ENCODE measurements at regions not wholly inside any gene's neighbourhood (a gene's known extent, or its start where the extent isn't known, plus 50 kb on each side); places are given as distances from the start of the nearest gene placed in this dataset.

DNA sequence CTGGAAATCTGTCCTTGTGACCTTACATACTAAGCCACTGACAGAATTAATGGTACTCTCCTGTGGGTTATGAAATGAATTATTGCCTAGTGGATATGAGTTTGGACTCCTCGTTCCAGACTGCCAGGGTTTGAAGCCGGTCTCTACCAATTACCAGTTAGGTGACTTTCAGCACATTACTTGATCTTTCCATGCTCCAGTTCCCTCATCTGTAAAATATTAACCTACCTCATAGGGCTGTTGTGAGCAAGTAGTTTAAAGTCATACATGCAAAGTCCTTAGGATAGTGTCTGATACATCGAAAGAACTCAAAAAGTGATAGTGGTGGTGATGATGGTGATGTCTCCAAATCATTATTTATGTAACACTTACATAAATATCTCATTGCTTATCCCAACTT lies 373.5 kb upstream of the ARX start:
- POLR2A ChIA-PET: no interaction called here
- FAIRE-seq: no peak
- ATAC-seq: no peak

More for the DNA sequence above, 373.5 kb upstream of the ARX start:
- Histone ChIP-seq H3K79me2 (ENCODE audit: control insufficient read depth, insufficient read depth, low read length) (no peaks in the 10 kb centered on the region), H3K9me3 (replicated peaks; ENCODE audit: control insufficient read depth, insufficient read depth, low read depth, low read length) (no peaks in the 10 kb centered on the region; the same call in 1 of the 2 replicates), H3K9ac (ENCODE audit: insufficient read depth in 1 of 2, low read depth in 2 of 2, low read length in 2 of 2) (no peak overlapping the region), H4K20me1 (replicated peaks; ENCODE audit: control insufficient read depth, insufficient read depth, low read length) (no peaks in the 10 kb centered on the region), H3K4me1 (replicated peaks in 1 of 2; ENCODE audit: control insufficient read depth in 2 of 2, insufficient read depth in 2 of 2, low read length in 2 of 2) (no peaks in the 10 kb centered on the region), H2AFZ (ENCODE audit: low read depth, low read length) (no peak overlapping the region), H3K27me3 (ENCODE audit: control insufficient read depth in 2 of 2, insufficient read depth in 2 of 2, low read length in 2 of 2) (no peaks in the 10 kb centered on the region), H3K27ac (ENCODE audit: extremely low read depth, low read depth, low read length) (no peak overlapping the region), H3K4me3 (no peak overlapping the region), H3K4me2 (ENCODE audit: insufficient read depth, low read length) (no peak overlapping the region), H3K36me3 (ENCODE audit: control insufficient read depth, insufficient read depth, low read length) (no peaks in the 10 kb centered on the region), H3K9me1 (ENCODE audit: control insufficient read depth, insufficient read depth, low read length) (no peaks in the 10 kb centered on the region)
- no TSS peak for BruUV-seq (replicated peaks)
- CTCF ChIA-PET (ENCODE audit: low intra/inter-chr PET ratio): no interaction called here
- in situ Hi-C loops (cut with MboI) (no loop called here), intact Hi-C loops (cut with micrococcal nuclease) (no loop called here)
- 8% methylated on average over 2 of the region's 3 CpGs for WGBS (ENCODE audit: insufficient coverage, low coverage, missing lambda C conversion rate)
- TF ChIP-seq THRAP3 (IDR thresholded peaks at IDR 0.05; ENCODE audit: borderline replicate concordance) (no peak), ZNF277 (CRISPR knock-in tag; IDR thresholded peaks at IDR 0.05; ENCODE audit: borderline replicate concordance) (no peak), ZNF324 (CRISPR knock-in tag; IDR thresholded peaks at IDR 0.05) (no peak), RBM14 (IDR thresholded peaks at IDR 0.05; ENCODE audit: borderline replicate concordance, insufficient read depth, low read depth, low read length) (no peak), ZNF785 (CRISPR knock-in tag; IDR thresholded peaks at IDR 0.05) (no peak), GABPA (tag; conservative IDR thresholded peaks at IDR 0.05; ENCODE audit: low read depth) (no peak)
- TF ChIP-seq, protein P1, sequence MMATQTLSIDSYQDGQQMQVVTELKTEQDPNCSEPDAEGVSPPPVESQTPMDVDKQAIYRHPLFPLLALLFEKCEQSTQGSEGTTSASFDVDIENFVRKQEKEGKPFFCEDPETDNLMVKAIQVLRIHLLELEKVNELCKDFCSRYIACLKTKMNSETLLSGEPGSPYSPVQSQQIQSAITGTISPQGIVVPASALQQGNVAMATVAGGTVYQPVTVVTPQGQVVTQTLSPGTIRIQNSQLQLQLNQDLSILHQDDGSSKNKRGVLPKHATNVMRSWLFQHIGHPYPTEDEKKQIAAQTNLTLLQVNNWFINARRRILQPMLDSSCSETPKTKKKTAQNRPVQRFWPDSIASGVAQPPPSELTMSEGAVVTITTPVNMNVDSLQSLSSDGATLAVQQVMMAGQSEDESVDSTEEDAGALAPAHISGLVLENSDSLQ (IDR thresholded peaks at IDR 0.05): no peak
- TF ChIP-seq, protein P2, sequence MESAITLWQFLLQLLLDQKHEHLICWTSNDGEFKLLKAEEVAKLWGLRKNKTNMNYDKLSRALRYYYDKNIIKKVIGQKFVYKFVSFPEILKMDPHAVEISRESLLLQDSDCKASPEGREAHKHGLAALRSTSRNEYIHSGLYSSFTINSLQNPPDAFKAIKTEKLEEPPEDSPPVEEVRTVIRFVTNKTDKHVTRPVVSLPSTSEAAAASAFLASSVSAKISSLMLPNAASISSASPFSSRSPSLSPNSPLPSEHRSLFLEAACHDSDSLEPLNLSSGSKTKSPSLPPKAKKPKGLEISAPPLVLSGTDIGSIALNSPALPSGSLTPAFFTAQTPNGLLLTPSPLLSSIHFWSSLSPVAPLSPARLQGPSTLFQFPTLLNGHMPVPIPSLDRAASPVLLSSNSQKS (CRISPR knock-in tag; IDR thresholded peaks at IDR 0.05): no peak
- DNase-seq (ENCODE audit: extremely low read depth in 1 of 4, low spot score in 3 of 4): no peak
